GM23338 (cell line): ENCODE measurements at regions not wholly inside any gene's neighbourhood (a gene's known extent, or its start where the extent isn't known, plus 50 kb on each side); places are given as distances from the start of the nearest gene placed in this dataset.

Experiments used
- CREB1 ChIP-seq: fragments of 250-450 bp; sonication (Bioruptor Pico); IDR thresholded peaks from 2 replicates; pipeline ENCODE4 v1.5.0; 2020; ENCODE audit warnings: low read depth, mild to moderate bottlenecking, moderate library complexity
- CTCF ChIP-seq, 2 experiments: fragments of 200-600 bp in 1 of 2; sonication (generic) in 1 of 2; conservative IDR thresholded peaks; 2 replicates each; pipeline versions ENCODE4 v1.5.1 to v1.6.1; 2016 to 2017; ENCODE audit warnings: antibody characterized with exemption in 2 of 2, low read depth in 2 of 2, mild to moderate bottlenecking in 2 of 2, moderate library complexity in 1 of 2
- ETS1 ChIP-seq: IDR thresholded peaks from 2 replicates; pipeline ENCODE4 v1.6.1; 2016; ENCODE audit warnings: antibody characterized with exemption
- EZH2 ChIP-seq: fragments of 200-600 bp; sonication (generic); IDR thresholded peaks from one replicate; pipeline ENCODE4 v1.8.0; 2017; ENCODE audit warnings: antibody characterized with exemption, mild to moderate bottlenecking, low read depth; ENCODE audit not compliant: unreplicated experiment
- EZH2phosphoT487 ChIP-seq: fragments of 200-600 bp; sonication (generic); IDR thresholded peaks from one replicate; pipeline ENCODE4 v1.8.1; 2018; ENCODE audit warnings: antibody characterized with exemption; ENCODE audit not compliant: unreplicated experiment
- JUNB ChIP-seq: IDR thresholded peaks from one replicate; pipeline ENCODE4 v1.6.1; 2016; ENCODE audit warnings: antibody characterized with exemption; ENCODE audit not compliant: unreplicated experiment
- NANOG ChIP-seq: IDR thresholded peaks from 2 replicates; pipeline ENCODE4 v1.6.1; 2016; ENCODE audit warnings: antibody characterized with exemption, borderline replicate concordance
- POLR2AphosphoS5 ChIP-seq: IDR thresholded peaks from 2 replicates; pipeline ENCODE4 v1.6.1; 2016; ENCODE audit warnings: antibody characterized with exemption, low read depth
- REST ChIP-seq: IDR thresholded peaks from one replicate; pipeline ENCODE4 v1.6.1; 2018; ENCODE audit warnings: antibody characterized with exemption; ENCODE audit not compliant: unreplicated experiment
- ZNF114 ChIP-seq: fragments of 250-450 bp; sonication (Bioruptor Pico); IDR thresholded peaks from 2 replicates; pipeline ENCODE4 v1.5.0; 2020; ENCODE audit warnings: mild to moderate bottlenecking, moderate library complexity
- ZNF331 ChIP-seq: fragments of 250-450 bp; sonication (Bioruptor Pico); IDR thresholded peaks from 2 replicates; pipeline ENCODE4 v1.5.0; 2020; ENCODE audit warnings: low read depth, mild to moderate bottlenecking, moderate library complexity

GRCh38 chr12:115511986-115512711 is 765.3 kb downstream of the MED13L start:
- TF ChIP-seq CTCF (conservative IDR thresholded peaks at IDR 0.05; ENCODE audit: low read depth in 2 of 2) (no peak), EZH2 (no peak), EZH2phosphoT487 (no peak), REST (no peak), ZNF331 (CRISPR knock-in tag) (no peak), POLR2AphosphoS5 (no peak), ZNF114 (CRISPR knock-in tag) (no peak), JUNB (no peak), ETS1 (no peak), NANOG (no peak), CREB1 (CRISPR knock-in tag) (no peak)
